C4-2B (cell line): ENCODE measurements at regions not wholly inside any gene's neighbourhood (a gene's known extent, or its start where the extent isn't known, plus 50 kb on each side); places are given as distances from the start of the nearest gene placed in this dataset.

Experiments
- H3K27ac ChIP-seq: fragments of 450-650 bp; 2 replicates; pipeline ENCODE4 v1.5.1; 2017
- ZFX ChIP-seq: fragments of 450-650 bp; IDR thresholded peaks from 2 replicates; pipeline ENCODE4 v1.6.1; 2017
- TF ChIP-seq, protein P1 (sequence below): fragments of 450-650 bp; conservative IDR thresholded peaks from 2 replicates; pipeline ENCODE4 v1.5.1; 2017; ENCODE audit warnings: mild to moderate bottlenecking

GRCh38 chrX:82912382-82912781, 595.7 kb upstream of the POU3F4 start:
- no peak overlapping the region for H3K27ac ChIP-seq
- TF ChIP-seq, protein P1, sequence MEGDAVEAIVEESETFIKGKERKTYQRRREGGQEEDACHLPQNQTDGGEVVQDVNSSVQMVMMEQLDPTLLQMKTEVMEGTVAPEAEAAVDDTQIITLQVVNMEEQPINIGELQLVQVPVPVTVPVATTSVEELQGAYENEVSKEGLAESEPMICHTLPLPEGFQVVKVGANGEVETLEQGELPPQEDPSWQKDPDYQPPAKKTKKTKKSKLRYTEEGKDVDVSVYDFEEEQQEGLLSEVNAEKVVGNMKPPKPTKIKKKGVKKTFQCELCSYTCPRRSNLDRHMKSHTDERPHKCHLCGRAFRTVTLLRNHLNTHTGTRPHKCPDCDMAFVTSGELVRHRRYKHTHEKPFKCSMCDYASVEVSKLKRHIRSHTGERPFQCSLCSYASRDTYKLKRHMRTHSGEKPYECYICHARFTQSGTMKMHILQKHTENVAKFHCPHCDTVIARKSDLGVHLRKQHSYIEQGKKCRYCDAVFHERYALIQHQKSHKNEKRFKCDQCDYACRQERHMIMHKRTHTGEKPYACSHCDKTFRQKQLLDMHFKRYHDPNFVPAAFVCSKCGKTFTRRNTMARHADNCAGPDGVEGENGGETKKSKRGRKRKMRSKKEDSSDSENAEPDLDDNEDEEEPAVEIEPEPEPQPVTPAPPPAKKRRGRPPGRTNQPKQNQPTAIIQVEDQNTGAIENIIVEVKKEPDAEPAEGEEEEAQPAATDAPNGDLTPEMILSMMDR: no peak
- no peak for TF ChIP-seq ZFX

DNA sequence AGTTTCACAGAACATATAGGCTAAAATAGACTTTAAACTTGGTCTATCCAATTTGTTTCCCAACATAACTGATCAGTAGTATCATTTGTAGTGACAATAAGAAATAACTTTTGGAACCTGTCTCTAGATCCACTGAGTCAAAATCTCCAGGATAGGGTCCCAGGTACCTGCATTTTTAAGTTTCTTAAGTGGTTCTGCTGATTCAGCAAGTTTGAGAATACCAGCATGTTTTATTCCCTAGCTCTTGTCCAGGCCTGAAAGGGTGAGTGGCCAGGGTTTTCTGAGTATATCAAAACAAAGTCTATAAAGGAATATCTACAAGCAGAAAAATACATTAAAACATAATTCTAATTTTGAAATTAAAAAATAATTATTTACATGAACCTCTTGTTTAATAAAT, 573.1 kb upstream of the POU3F4 start:
- H3K27ac ChIP-seq: no peak overlapping the region
- TF ChIP-seq, protein P1: no peak
- TF ChIP-seq ZFX: no peak

DNA sequence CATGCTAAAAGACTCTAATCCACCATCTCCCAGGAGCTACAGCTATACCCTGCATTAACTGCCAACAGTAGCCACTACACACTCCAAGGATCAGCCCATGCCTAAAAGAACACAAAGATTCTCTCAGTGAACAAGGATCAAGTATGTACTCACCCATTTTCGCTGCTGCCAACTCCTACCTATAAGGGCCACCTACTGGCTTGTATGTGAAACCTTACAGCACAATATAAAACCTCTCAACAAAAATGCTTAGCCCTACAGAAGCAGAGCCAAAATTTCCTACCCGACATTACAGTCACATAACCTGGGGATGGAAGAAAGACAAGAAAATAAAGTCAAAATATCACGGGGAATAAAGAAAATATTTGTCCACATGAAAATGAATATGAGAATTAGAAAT, 562.8 kb upstream of the POU3F4 start:
- no peak for TF ChIP-seq ZFX
- TF ChIP-seq, protein P1: peak; percentile 28

DNA sequence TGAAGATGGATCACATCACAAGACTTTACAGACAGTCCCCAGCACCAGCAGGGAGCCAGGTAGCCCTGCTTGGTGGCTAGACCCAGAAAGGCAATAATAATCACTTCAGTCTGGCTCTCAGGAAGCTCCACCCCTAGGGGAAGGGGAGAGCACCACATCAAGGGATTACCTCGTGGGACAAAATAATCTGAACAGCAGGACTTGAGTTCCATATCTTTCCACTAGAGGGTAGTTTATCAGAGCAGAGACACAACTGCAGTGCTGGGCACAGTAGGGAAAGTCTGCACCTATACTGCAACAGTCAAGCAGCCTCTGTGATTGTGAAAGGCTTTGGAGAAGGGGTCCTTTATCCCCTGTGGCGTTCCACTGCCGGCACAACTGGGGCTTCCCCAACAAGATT, 547.0 kb upstream of the POU3F4 start:
- TF ChIP-seq ZFX: no peak
- TF ChIP-seq, protein P1: peak; percentile 44
- no peak overlapping the region for H3K27ac ChIP-seq

More for the DNA sequence above, 562.8 kb upstream of the POU3F4 start:
- no peak overlapping the region for H3K27ac ChIP-seq

DNA sequence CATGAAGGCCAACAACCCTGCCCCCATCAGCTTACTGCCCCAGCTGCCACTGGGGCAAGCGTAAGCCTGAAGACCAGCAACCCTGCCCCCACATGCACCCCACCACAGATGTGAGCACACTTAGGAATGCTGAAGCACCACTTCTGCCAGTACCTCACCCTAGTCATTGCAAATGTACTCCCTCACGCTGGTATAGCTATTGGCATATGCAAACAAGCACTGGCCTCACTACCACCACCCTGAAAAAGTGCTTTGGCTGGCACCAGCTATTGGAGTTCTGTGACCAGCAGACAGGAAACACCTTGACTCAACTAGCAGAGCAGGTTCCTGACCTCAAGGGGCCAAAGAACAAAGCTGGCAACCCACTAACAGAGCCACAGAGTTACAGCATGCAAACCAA, 534.4 kb upstream of the POU3F4 start:
- no peak for TF ChIP-seq ZFX
- TF ChIP-seq, protein P1: no peak
- no peak overlapping the region for H3K27ac ChIP-seq

DNA sequence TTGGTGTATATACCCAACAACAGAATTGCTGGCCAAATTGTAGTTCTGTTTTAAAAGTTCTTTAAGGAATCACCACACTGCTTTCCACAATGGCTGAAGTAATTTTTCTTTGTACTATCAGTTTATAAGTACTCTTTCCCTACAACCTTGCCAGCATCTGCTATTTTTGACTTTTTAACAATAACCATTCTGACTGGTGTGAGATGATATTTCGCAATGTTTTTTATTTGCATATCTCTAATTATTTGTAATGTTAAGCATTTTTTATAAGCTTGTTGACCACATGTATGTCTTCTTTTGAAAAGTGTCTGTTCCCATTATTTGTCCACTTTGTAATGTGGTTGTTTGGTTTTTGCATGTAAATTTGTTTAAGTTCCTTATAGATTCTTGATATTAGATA, 509.9 kb upstream of the POU3F4 start:
- no peak overlapping the region for H3K27ac ChIP-seq
- TF ChIP-seq, protein P1: no peak
- no peak for TF ChIP-seq ZFX

GRCh38 chrX:83004012-83004411, 504.1 kb upstream of the POU3F4 start:
- no peak for TF ChIP-seq ZFX
- TF ChIP-seq, protein P1: no peak
- H3K27ac ChIP-seq: no peak overlapping the region
